ENCODE measurements at regions not wholly inside any gene's neighbourhood (a gene's known extent, or its start where the extent isn't known, plus 50 kb on each side); places are given as distances from the start of the nearest gene placed in this dataset.

GRCh38 chr12:73678335-73678734, 859.3 kb upstream of the ATXN7L3B start:
- TF ChIP-seq NFIC (IDR thresholded peaks at IDR 0.05) (no peak), TEAD4 (IDR thresholded peaks at IDR 0.05) (no peak), CEBPB (IDR thresholded peaks at IDR 0.05) (no peak), TCF12 (IDR thresholded peaks at IDR 0.05; ENCODE audit: low read depth) (no peak), FOXM1 (IDR thresholded peaks at IDR 0.05; ENCODE audit: borderline replicate concordance, low read depth) (no peak), ZBTB7A (IDR thresholded peaks at IDR 0.05; ENCODE audit: low read depth) (no peak), TAF1 (IDR thresholded peaks at IDR 0.05; ENCODE audit: low read depth) (no peak), RAD21 (IDR thresholded peaks at IDR 0.05; ENCODE audit: low read depth) (no peak), REST (IDR thresholded peaks at IDR 0.05; ENCODE audit: low read depth) (no peak), EP300 (IDR thresholded peaks at IDR 0.05; ENCODE audit: borderline replicate concordance) (no peak)

Measured in Ishikawa (cell line).